Gastrocnemius medialis (tissue), 4 donors: ENCODE measurements at regions not wholly inside any gene's neighbourhood (a gene's known extent, or its start where the extent isn't known, plus 50 kb on each side); places are given as distances from the start of the nearest gene placed in this dataset.

Experiments
- ATAC-seq, 2 donors: fragments of 150-250 bp; one replicate each; pipeline ENCODE4 v1.9.1; 2016
- DNase-seq, 2 donors: peaks; one replicate each; pipeline ENCODE4 v3.0.0-alpha.2; 2019
- H3K27ac ChIP-seq, 4 donors: fragments of 200-600 bp; sonication (generic); 1 replicate in 1 of 4; 2 replicates in 3 of 4; pipeline ENCODE4 v1.5.1; 2016 to 2018; ENCODE audit warnings: mild to moderate bottlenecking in 2 of 4, moderate library complexity in 1 of 4
- H3K27me3 ChIP-seq, 3 donors: fragments of 200-600 bp; sonication (generic) in 2 of 3; 1 replicate in 1 of 3; 2 replicates in 2 of 3; pipeline versions ENCODE4 v1.5.1 to v1.6.0; 2016 to 2019; ENCODE audit warnings: mild to moderate bottlenecking in 1 of 3, moderate library complexity in 1 of 3
- H3K36me3 ChIP-seq, 2 donors: fragments of 200-600 bp; sonication (generic) in 1 of 2; one replicate each; pipeline ENCODE4 v1.5.1; 2017 to 2018
- H3K4me1 ChIP-seq, 2 donors: fragments of 200-600 bp; sonication (generic) in 1 of 2; one replicate each; pipeline ENCODE4 v1.5.1; 2016 to 2017; ENCODE audit warnings: mild to moderate bottlenecking in 2 of 2
- H3K4me3 ChIP-seq, 4 donors: fragments of 200-600 bp; sonication (generic) in 3 of 4; 1 replicate in 1 of 4; 2 replicates in 3 of 4; pipeline ENCODE4 v1.5.1; 2016 to 2019; ENCODE audit warnings: mild to moderate bottlenecking in 2 of 4
- H3K9me3 ChIP-seq, 3 donors: fragments of 200-600 bp; sonication (generic) in 2 of 3; 1 replicate in 1 of 3; 2 replicates in 2 of 3; pipeline ENCODE4 v1.5.1; 2016 to 2019
- CTCF ChIP-seq, 5 experiments: fragments of 450-650 bp in 3 of 5; fragments of 200-600 bp in 2 of 5; sonication (generic) in 2 of 5; IDR thresholded peaks in 4 of 5; conservative IDR thresholded peaks in 1 of 5; 1 replicate in 4 of 5; 2 replicates in 1 of 5; pipeline ENCODE4 v1.5.1; 2016 to 2019; ENCODE audit warnings: antibody characterized with exemption in 5 of 5, mild to moderate bottlenecking in 3 of 5, moderate library complexity in 3 of 5
- POLR2A ChIP-seq, 2 donors: fragments of 450-650 bp; IDR thresholded peaks; one replicate each; pipeline ENCODE4 v1.6.1; 2017; ENCODE audit warnings: antibody characterized with exemption in 2 of 2, mild to moderate bottlenecking in 2 of 2, moderate library complexity in 2 of 2
- in situ Hi-C, 4 donors: fragments of 200-750 bp; cut with MboI; loops; one replicate each; pipeline versions ENCODE4 v1.15.0 to v1.8.0; 2017; ENCODE audit warnings: low sequenced_read_pairs in 4 of 4
- intact Hi-C: fragments of 100-400 bp; cut with DNase I; formaldehyde crosslinking; loops from one replicate; pipeline ENCODE4 v1.15.1; 2023; ENCODE audit warnings: low total_unique reads

DNA sequence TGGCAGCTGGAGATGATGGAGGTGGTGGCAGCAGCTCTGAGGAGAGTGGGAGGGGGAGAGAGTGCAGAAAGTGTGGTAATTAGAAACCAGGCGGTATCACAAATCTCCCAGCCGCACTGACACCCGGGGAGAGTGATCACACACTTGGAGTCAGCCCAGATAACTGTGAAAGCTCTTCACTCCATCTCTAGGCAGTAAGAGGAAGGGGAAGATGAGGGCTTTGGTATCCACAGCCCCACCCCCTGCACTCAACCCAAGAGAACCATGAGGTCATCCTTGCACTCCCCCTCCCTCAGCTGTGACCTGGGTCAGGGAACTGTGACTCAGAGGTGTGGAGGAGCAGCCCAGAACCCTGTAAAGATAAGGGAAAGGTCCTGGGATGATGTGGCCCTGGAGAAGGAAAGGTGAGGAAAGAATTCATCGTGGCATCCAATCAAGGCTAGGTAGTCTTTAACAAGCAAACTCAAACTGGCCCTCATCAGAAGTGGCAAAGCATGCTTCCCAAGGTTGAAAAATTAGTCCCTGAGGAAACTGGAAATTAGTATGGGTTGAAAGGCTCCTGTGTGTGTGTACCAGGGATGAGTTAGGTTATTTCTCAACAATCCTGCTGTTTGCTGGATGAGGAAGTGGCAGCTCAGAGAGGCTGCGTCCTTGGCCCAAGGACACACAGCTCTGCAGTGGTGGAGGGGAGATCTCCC, 111.0 kb upstream of the LHX5 start:
- peaks cover 0 to 5% (median 0%) of the 10 kb centered on the region in 3 donors for H3K27me3 ChIP-seq
- TF ChIP-seq POLR2A (IDR thresholded peaks at IDR 0.05) (no peak), CTCF (IDR thresholded peaks at IDR 0.05 in 4 of 5, conservative IDR thresholded peaks at IDR 0.05 in 1 of 5) (no peak)

DNA sequence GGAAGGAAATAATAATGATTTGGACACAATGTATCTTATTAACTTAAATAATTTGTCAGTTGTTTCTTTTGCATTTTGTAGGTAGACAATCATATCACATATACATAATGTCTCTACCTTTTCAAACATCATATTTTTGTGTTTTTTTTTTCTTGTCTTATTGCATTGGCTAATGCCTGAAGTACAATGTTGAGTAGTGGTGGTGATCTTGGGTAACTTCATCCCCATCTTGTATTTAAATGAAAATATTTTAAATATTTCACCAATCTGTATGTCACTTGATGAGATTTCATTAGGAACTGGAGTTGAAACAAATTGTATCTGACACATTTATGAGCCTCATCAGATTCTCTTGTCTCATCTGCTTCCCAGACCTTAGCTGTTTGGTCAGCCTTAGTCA, 109.7 kb upstream of the LHX5 start:
- Histone ChIP-seq H3K27me3 (peaks cover 0 to 2% (median 0%) of the 10 kb centered on the region in 3 donors), H3K4me3 (no peak overlapping the region), H3K36me3 (no peaks in the 10 kb centered on the region), H3K27ac (no peak overlapping the region), H3K9me3 (peaks cover 0 to 4% (median 0%) of the 10 kb centered on the region in 3 donors), H3K4me1 (no peaks in the 10 kb centered on the region)
- in situ Hi-C loops = no loop called here
- ATAC-seq (no peak), DNase-seq (no peak)
- TF ChIP-seq POLR2A (IDR thresholded peaks at IDR 0.05) (no peak), CTCF (IDR thresholded peaks at IDR 0.05 in 4 of 5, conservative IDR thresholded peaks at IDR 0.05 in 1 of 5) (no peak)
- intact Hi-C loops = no loop called here

More for the DNA sequence above, 111.0 kb upstream of the LHX5 start:
- H3K4me3 ChIP-seq = no peak overlapping the region
- no peaks in the 10 kb centered on the region for H3K36me3 ChIP-seq
- H3K9me3 ChIP-seq = peaks cover 0 to 4% (median 0%) of the 10 kb centered on the region in 3 donors
- no peak for ATAC-seq
- in situ Hi-C loops (no loop called here), intact Hi-C loops (no loop called here)
- no peak for DNase-seq
- no peaks in the 10 kb centered on the region for H3K4me1 ChIP-seq
- no peak overlapping the region for H3K27ac ChIP-seq

DNA sequence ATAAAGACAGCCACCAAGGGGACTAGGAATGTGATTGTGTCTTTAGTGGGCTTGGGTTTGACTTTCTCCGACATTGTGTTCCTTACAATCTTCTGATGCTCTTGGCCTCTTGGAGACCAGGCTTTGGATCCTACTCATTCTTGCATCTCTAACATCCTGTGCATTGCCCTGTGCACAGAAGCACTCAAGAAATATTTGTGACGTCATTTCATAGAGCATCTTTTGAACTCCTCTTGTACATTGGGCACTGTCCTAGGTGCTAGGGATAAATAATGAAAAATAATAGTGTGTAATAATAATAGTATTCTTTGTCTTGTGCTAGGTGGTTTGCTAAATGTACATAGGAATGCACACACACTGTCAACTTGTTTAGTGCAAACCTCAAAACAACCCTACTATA, 108.8 kb upstream of the LHX5 start:
- peaks cover 0 to 4% (median 0%) of the 10 kb centered on the region in 3 donors for H3K9me3 ChIP-seq
- no peak overlapping the region for H3K4me3 ChIP-seq
- DNase-seq (no peak), ATAC-seq (no peak)
- in situ Hi-C loops = no loop called here
- no peak for TF ChIP-seq CTCF (IDR thresholded peaks at IDR 0.05 in 4 of 5, conservative IDR thresholded peaks at IDR 0.05 in 1 of 5)
- TF ChIP-seq POLR2A (IDR thresholded peaks at IDR 0.05) = no peak
- no peaks in the 10 kb centered on the region for H3K36me3 ChIP-seq
- intact Hi-C loops = no loop called here
- no peaks in the 10 kb centered on the region for H3K4me1 ChIP-seq
- H3K27me3 ChIP-seq = peaks cover 0 to 2% (median 0%) of the 10 kb centered on the region in 3 donors
- no peak overlapping the region for H3K27ac ChIP-seq

- no peak for ATAC-seq
Measured at GRCh38 chr12:113577464-113578129, 105.9 kb upstream of the LHX5 start.

More at GRCh38 chr12:113577464-113578129, 105.9 kb upstream of the LHX5 start:
- Histone ChIP-seq H3K27me3 (peaks cover 0 to 5% (median 0%) of the 10 kb centered on the region in 3 donors), H3K9me3 (peaks cover 0 to 4% (median 0%) of the 10 kb centered on the region in 3 donors), H3K4me3 (no peak overlapping the region), H3K36me3 (no peaks in the 10 kb centered on the region), H3K4me1 (no peaks in the 10 kb centered on the region), H3K27ac (no peak overlapping the region)
- no peak for DNase-seq
- in situ Hi-C loops (no loop called here), intact Hi-C loops (no loop called here)
- TF ChIP-seq CTCF (IDR thresholded peaks at IDR 0.05 in 4 of 5, conservative IDR thresholded peaks at IDR 0.05 in 1 of 5) (no peak), POLR2A (IDR thresholded peaks at IDR 0.05) (no peak)
